Activated T-cell treated with anti-CD3 and anti-CD28 coated beads for 48 hours (primary cell): ENCODE measurements at regions not wholly inside any gene's neighbourhood (a gene's known extent, or its start where the extent isn't known, plus 50 kb on each side); places are given as distances from the start of the nearest gene placed in this dataset.
"Not testable (repeated sequence)": the region's sequence is repeated elsewhere in the genome, so short reads cannot be mapped to it uniquely, and the experiment has no call there.

ENCODE experiments used
- DNase-seq: peaks from one replicate; pipeline ENCODE4 v3.0.0-alpha.2; 2020; ENCODE audit warnings: low read depth

DNA sequence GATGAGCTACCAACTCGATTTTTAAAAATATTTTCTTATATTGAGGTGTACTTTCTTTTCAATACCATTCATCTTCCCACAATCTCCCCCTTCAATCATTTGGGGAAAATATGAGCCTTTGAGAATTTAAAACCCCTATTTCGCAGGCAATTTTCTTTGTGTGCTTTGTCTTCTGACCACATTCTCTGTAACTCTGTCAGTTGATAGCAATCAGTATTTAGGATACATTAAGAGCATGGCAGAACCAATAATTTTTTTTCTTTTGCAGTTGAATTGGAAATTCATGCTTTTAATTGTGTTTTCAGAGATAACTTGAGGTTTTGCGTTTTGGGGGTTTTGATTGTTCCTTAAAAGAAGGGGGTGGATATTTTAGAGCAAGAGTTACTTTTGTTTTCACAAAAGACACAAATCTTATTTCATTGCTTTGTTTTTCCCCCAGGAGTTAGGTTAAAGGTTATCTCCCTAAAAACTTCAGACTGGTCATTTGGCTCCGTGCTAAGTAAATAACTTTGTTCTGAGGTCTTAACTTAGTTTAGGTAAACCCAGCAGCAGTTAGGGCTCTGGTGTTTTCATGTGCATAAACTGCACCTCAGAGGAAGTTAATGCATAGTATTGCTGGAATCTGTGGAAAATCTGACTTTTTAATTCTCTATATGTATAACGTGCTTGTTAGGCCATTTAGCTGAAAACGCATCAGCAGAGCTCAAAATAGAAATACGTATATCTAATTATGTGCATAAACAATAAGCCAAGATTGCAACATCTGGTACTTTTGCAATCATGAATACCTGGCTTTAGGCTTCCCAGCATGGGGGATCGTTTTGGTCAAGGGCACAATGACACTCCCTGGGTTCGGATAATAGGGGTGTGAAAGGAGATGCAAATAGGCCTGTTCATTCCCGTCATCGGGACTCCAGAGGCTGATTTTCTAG lies 676.4 kb upstream of the ANKRD30A start:
- DNase-seq = no peak

GRCh38 chr10:36446881-36447280 lies 678.5 kb upstream of the ANKRD30A start:
- no peak for DNase-seq

DNA sequence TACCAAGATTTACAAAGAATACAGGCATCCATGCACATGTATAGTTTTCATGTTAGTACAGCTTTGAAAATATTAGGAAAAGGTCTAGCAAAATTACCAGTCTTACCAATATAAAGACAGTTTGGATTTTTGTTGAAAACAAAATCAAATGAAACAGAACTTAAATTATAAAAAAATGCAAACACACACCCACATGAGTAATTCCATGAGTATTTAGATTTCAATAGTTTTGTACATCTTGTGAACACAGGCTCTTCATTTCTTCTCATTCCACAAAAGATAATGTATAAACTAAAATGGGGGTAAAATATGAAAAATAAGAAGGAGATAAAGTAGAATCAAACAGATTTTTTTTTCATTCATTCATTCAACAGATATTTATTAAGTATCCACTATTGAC lies 682.2 kb upstream of the ANKRD30A start:
- DNase-seq = no peak

- DNase-seq = no peak
These were observed 683.8 kb upstream of the ANKRD30A start for GRCh38 chr10:36441557-36441956.

GRCh38 chr10:36440539-36440938 lies 684.9 kb upstream of the ANKRD30A start:
- DNase-seq = no peak

DNA sequence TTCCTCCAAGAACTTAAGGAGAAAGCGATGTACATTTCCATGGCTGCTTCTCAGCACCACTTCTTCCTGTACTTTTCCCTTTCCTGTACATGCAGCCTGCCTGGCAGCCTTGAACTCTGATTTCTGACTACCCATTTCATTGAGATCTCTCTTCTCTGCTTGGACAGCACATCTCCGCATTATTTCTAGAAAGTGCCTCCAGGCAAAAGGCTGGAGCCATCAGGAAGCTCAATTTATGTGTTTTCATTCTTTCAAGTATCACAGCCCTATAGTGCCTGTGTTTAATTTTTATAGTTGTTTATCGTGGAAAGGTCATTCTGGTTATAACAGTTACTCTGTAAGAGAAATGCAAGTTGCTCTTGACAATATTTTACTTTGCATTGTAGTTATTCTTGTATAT lies 688.0 kb upstream of the ANKRD30A start:
- DNase-seq = no peak

DNA sequence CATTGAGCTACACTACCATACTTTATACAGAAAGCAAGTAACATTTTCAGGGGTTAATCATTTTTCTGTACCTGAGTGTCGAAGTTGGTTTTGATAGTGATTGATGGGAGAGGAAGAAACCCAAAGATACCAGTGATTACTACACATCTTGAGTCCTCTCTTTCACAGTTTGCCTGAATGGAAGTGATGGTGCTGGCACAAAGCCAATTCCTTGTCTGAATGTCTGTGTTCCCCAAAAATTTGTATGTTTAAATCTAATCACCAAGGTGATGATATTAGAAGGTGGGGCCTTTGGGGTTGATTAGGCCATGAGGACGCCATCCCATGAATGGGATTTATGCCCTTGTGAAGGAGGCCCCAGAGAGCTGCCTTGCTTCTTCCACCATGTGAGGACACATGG lies 696.9 kb upstream of the ANKRD30A start:
- DNase-seq = no peak

DNA sequence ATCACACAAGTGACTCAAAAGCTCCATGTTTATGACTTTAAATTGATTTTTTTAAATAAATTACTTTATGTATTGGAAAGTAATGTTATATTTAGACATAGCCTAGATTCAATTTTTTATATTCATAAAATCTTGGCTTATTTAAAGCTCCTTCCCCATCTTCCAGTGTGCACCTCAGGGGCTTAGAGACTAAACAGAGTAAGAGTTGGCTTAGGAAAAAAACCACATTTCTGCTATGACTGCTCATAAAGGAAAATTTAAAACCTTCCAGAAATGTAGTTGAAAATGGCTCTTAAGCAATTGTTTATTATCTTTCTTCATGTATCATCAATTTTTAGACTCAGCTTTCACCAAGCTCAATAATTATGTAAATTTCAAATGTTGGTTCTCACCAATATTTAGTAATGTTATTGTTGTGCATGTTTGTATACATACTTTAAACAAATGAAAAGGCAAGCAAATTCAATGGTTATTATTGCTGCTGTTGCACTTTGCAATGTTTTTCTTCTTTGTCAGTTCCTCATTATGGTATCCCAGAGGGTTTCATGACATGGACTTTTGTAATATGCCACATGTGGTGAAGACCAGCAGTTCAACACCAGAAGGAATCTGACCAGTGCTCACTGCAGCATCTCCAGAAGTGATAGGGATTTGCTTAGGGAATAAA lies 700.1 kb upstream of the ANKRD30A start:
- DNase-seq = no peak

GRCh38 chr10:36424502-36424901 lies 700.9 kb upstream of the ANKRD30A start:
- DNase-seq = no peak

DNA sequence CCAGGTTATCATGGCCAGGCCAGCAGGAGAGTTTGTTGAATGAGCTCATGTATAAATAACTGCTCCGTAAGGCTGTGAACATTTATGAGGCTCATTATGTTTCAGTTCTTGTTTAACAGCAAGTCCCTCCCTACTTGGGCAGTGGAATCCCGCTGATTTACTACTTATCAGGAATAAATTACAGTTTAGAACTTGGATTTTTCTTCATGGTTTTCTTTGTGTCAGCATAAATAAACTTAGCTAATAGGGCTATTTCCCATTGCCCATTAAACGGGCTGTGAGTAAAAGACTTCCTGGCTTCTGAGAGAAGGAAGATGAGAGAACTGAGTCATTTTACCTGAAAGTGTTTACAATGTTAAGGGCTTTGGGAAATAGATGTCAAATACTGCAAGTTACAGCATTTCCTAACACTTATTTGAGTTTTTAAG lies 701.6 kb upstream of the ANKRD30A start:
- DNase-seq = no peak

DNA sequence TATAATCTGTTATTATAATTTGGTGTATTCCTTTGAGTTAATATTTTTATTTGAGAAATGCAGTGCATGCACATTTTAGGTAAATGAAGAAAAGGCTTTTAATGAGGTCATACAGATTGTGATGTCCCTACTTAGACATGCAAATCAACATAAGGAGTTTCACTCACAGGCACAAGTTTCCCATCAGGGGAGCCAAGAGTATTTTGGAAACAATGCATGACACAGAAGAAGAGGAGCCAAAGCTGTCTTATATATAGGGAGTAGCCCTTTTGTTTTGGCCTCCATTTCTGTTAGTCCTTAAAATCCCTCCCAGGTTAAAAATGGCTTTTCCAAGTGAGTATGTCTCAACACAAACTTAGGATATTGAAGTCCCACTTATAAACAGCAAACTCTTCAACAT lies 703.4 kb upstream of the ANKRD30A start:
- no peak for DNase-seq

DNA sequence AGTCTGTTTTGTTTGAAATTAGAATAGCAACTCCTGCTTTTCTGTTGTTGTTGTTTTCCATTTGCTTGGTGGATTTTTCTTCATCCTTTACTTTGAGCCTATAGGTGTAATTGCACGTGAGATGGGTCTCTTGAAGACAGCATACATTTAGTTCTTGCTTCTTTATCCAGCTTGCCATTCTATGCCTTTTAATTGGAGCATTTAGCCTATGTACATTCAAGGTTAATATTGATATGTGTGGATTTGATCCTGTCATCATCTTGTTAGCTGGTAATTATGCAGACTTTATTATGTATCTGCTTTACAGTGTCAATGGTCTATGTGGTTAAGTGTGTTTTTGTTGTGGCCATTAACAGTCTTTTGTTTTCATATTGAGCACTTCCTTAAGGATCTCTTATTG lies 708.9 kb upstream of the ANKRD30A start:
- no peak for DNase-seq

- no peak for DNase-seq
These were observed 712.5 kb upstream of the ANKRD30A start for GRCh38 chr10:36412942-36413341.

GRCh38 chr10:36400238-36400637 lies 725.2 kb upstream of the ANKRD30A start:
- DNase-seq = not testable (repeated sequence)

DNA sequence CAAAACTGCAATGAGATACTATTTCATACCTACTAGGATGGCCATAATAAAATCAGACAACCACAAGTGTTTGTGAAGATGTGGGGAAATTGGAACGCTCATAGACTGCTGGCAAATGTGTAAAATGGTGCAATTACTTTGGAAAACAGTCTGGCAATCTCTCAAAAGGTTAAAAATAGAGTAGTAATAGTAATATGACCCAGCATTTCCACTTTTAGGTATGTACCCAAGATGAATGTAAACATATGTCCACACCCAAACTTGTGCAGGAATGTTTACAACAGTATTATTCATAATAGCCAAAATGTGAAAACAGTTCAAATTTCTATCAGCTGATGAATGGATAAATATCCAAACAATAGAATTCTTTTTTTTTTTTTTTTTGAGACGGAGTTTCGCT lies 731.6 kb upstream of the ANKRD30A start:
- no peak for DNase-seq

GRCh38 chr10:36391405-36391804 lies 734.0 kb upstream of the ANKRD30A start:
- no peak for DNase-seq

DNA sequence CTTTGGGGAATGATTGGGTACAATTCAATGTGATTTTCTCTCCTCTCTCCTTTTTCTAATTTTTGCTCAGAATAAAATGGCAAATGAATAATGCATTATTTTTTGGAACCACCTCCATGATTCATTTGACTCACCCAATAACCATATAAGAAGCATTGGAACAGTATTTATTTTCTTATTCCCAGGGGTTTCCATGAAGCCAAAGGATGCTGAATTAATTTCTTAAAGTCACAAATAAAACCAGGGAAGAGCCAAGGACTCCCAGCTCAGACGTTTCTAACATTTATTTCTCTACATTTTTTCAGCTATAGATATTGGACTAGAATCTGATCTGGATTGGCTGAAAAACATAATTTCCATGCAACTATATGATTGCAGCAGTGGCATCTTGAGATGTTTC lies 735.2 kb upstream of the ANKRD30A start:
- no peak for DNase-seq

- DNase-seq = no peak
These were observed 737.2 kb upstream of the ANKRD30A start for GRCh38 chr10:36388166-36388565.

GRCh38 chr10:36385693-36386092 lies 739.7 kb upstream of the ANKRD30A start:
- no peak for DNase-seq

GRCh38 chr10:36383349-36383748 lies 741.3 kb upstream of the FZD8 start:
- no peak for DNase-seq

DNA sequence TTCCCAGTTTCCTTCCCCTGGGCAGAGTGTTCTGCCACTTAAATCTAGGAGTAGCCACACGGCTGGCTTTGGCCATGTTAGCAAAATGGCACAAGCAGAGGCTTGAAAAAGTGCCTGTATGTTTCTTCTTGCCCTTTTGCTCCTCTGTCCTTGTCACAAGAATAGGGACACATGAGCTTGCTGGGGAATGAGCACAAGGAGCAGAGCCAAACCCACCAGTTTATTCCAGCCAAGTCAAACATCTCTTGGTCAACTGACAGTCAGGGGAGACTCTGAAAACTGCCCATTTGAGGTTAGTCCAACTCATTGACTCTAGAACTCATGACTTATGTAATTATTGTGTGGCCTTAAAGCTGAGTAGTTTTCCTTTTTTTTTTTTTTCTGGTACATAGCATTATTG lies 739.7 kb upstream of the FZD8 start:
- DNase-seq = no peak

DNA sequence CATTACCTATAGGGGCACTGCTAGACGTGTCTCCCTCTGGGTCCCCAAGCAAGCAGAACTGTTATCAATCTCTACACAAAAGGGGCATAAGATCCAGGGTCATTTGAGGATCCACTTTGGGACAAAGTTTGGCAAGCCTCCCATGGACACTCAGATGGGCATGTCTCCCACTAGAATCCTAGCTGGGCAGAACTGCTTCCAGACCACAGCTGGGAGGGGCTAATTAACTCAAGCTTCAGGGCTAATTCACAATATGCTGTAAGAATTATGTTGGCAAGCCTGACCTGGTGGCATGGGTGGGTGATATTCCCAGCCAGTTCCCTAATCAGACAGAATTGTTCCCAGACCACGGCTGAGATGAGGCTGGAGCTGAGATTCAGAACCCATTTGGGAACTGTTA lies 738.4 kb upstream of the FZD8 start:
- DNase-seq = no peak

DNA sequence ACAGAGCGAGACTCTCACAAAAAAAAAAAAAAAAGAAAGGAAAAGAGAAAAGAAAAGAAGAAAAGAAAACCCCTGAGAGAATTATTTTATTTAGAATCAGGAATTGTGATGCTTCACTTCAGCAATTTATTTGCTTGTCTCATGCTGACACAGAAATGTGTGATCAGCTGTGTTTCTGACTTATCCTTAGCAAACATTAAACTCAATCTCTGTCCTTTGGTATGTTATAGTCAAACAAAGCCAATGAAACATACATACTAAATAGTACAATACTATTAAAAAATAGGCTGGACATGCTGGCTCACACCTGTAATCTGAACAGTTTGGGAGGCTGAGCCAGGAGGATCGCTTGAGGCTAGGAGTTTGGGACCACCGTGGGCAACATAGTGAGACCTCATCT lies 733.0 kb upstream of the FZD8 start:
- DNase-seq = no peak
